ENCODE measurements at regions not wholly inside any gene's neighbourhood (a gene's known extent, or its start where the extent isn't known, plus 50 kb on each side); places are given as distances from the start of the nearest gene placed in this dataset.

DNA sequence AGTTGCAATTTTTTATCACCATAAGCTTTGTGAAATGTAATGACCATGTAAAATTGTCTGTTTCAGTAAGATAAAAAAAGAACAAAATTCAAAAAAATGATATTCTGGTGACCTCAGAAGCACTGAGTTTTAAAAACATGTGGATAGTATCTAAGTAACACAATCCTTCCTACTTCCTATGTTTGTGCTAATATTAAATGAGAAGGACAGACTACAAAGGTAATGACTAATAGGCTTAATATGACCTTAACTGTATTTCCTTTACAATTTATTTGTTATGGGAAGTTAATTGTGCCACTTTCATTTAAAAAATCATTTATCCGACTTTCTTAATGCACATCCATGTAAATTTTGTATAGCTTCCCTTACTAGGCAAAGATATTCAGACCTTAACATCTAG lies 1030.4 kb upstream of the ATXN8OS start:
- TF ChIP-seq, protein P1, sequence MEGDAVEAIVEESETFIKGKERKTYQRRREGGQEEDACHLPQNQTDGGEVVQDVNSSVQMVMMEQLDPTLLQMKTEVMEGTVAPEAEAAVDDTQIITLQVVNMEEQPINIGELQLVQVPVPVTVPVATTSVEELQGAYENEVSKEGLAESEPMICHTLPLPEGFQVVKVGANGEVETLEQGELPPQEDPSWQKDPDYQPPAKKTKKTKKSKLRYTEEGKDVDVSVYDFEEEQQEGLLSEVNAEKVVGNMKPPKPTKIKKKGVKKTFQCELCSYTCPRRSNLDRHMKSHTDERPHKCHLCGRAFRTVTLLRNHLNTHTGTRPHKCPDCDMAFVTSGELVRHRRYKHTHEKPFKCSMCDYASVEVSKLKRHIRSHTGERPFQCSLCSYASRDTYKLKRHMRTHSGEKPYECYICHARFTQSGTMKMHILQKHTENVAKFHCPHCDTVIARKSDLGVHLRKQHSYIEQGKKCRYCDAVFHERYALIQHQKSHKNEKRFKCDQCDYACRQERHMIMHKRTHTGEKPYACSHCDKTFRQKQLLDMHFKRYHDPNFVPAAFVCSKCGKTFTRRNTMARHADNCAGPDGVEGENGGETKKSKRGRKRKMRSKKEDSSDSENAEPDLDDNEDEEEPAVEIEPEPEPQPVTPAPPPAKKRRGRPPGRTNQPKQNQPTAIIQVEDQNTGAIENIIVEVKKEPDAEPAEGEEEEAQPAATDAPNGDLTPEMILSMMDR (IDR thresholded peaks at IDR 0.05), result no peak
- no peak for TF ChIP-seq POLR2A (IDR thresholded peaks at IDR 0.05)
- TF ChIP-seq POLR2AphosphoS5 (IDR thresholded peaks at IDR 0.05), result no peak
